HG03159 (cell line): ENCODE measurements at regions not wholly inside any gene's neighbourhood (a gene's known extent, or its start where the extent isn't known, plus 50 kb on each side); places are given as distances from the start of the nearest gene placed in this dataset.

Source experiments
- ATAC-seq: cut with Tn5 transposase; IDR thresholded peaks from one replicate; pipeline ENCODE4 v1.9.1; 2021; ENCODE audit warnings: mild to moderate bottlenecking, moderate library complexity; ENCODE audit not compliant: unreplicated experiment

GRCh38 chr14:97458661-97459579 is 661.7 kb downstream of the VRK1 start:
- peak; percentile 39 for ATAC-seq

- no peak for ATAC-seq
Observed at GRCh38 chr14:97462081-97462480, 664.9 kb downstream of the VRK1 start.

GRCh38 chr14:97468220-97468619 is 671.0 kb downstream of the VRK1 start:
- ATAC-seq: no peak

- ATAC-seq: no peak
Observed at GRCh38 chr14:97477353-97477752, 680.2 kb downstream of the VRK1 start.

GRCh38 chr14:97485201-97485600 is 688.0 kb downstream of the VRK1 start:
- no peak for ATAC-seq

DNA sequence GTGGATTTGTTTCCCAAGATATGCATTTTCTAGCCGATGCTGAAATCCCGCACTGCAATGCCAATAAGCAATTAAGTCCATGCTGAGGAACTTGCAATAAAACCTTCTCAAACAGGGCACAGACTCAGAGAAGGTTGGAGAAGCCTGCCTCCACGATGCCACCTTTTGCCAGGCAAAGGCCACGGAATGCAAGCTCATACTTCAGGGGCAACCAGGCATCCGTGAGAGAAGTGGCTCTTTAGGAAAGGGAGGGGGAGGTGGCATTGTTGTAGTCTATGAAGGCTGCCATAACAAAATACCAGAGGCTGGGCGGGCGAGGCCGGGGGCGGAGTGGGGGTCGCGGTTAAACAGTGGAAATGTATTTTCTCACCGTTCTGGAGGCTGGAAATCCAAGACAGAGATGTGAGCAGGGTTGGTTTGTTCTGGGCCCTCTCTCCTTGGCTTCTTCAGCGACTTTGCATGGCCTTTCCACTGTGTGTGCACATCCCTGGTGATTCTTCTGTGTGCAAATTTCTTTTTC is 689.5 kb downstream of the VRK1 start:
- ATAC-seq: no peak

GRCh38 chr14:97489750-97490149 is 692.6 kb downstream of the VRK1 start:
- no peak for ATAC-seq

- ATAC-seq: no peak
Observed at GRCh38 chr14:97490521-97491070, 693.4 kb downstream of the VRK1 start.

- ATAC-seq: no peak
Observed at GRCh38 chr14:97491697-97492096, 694.5 kb downstream of the VRK1 start.

- ATAC-seq: no peak
Observed at GRCh38 chr14:97499790-97500481, 702.8 kb downstream of the VRK1 start.

DNA sequence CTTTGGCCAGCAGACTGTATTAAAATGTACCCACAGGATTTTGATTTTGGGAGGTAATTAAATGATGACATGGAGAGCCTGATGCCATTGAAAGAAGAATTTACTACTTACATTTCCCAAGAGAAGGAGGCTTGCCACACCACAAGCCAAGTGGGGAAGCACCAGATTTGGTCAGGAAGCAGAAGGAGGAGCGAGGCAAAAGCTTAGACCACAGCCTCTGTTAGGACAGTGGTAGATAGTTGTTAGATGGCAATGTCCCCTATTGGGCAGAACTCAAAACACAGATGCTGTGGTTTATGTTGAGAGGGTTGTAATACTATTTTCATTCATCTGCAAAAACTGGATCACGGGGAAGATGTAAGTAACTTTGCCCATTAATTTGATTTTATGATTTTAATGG is 709.4 kb downstream of the VRK1 start:
- no peak for ATAC-seq

DNA sequence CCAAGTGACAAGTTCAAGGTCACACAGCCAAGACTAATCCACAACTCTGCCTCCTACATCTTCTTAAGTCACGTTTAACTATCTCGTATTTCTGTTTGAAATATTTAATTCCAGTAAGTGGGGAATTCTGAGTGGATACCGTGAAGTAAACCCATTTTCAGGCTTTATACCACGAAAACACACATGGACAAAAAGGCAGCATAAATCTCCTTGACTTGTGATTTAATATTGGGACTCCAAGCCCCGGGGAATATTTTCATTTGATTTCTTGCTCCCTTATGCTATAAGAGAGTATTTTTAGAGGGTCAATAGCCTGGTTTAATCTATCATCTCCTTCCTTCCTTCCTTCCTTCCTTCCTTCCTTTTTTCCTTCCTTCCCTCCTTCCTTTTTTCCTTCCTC is 716.7 kb downstream of the VRK1 start:
- no peak for ATAC-seq

DNA sequence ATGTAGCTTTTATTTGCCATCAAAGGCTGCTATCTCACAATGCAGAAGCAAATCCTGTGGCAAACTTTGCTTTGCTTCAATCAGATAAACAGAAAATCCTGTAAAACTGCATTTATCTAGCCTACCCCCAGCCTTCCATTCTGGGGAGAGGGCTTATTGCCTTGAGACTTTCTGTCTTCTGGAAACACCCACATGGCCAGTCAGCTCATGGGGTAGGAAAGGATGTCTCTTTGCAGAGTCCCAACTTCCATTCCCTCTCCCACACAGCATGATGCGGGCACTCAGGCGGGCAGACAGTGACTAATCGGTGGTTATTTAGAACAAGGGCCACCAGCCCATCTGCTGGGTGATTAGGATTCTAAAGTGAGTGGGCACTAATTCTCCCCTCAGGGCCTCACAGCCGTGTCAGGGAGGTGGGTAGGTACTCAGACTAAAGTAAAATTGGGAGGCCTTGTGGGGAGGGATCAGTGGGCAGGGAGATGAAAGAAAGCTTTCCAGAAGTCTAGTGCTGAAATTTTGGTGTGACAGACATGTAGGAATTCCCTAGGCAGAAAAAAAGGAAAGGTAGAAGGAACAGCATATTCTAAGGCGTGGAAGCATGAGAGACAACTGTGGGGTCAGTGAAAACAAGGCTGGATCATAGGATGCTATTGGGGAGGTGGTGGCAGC is 720.5 kb downstream of the VRK1 start:
- ATAC-seq: no peak

- ATAC-seq: no peak
Observed at GRCh38 chr14:97523936-97524335, 726.8 kb downstream of the VRK1 start.

DNA sequence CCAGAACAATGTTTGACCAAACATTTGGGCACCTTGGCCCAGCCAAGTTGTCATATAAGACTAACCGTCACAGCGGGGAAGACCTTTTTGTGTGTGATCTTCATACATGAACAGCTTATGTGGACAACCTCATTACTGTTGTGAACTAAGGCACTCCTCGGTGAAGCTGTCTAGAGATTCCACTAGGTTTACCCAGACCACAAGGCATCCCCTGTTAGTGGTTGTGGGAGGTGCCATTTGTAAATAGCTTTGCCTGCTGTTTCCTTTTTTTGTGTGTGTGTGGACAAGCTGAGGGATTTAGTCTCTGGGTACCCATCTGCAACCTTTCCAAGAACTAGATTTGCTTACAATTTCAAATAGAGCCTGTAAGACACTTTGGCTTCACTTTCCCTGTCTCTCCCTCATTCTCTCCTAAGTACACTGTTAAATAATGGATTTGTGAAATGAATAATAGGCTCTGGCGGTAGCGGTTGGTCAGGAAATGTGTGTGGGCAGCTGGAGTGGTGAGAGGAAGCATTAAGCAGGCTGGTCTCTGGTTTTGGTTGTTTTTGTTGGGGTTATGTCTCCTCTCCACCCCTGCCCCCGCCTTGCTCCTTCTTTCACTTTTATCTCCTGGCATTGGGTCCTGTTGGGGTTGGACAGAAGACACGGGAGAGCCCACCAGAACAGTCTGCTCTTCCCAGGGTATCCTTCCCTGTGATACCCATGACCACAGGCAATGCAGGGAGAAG is 727.6 kb downstream of the VRK1 start:
- ATAC-seq: no peak

GRCh38 chr14:97527993-97528392 is 730.8 kb downstream of the VRK1 start:
- ATAC-seq: no peak

DNA sequence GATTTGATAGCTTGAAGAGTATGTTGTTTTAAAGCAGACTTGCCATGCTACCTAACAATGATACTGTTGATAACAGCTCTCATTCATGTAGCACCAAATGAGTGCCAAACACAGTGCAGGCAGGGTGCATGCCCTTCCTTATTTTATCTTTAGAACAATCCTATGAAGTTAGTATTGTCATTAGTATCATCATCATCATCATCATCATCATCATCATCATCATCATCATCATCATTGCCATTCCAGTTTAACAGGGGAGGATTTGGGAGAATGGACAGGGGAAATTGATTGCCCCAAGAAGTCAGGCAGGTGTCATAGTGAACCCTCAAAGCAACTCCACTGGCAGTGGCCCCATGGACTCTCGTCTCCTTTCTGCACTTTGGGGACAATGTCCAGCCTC is 734.9 kb downstream of the VRK1 start:
- no peak for ATAC-seq

DNA sequence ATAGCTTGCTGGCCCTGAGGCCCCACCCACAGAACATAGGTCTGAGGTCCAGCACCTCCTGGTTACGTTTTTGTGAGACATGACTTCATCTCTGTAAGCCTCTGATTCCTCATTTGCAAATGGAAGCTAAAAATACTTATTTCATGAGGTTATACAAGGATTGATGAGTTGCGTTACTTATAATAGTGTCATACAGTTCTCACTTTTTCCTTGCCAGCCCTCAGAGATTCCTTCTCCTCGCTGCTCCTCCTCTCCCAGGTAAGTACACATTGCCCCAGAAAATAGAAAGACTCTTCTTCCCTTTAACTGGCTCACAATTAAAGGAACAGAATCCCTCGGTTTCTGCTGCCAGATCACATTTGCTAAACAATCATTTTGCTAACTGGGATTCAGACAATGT is 739.2 kb downstream of the VRK1 start:
- ATAC-seq: no peak

DNA sequence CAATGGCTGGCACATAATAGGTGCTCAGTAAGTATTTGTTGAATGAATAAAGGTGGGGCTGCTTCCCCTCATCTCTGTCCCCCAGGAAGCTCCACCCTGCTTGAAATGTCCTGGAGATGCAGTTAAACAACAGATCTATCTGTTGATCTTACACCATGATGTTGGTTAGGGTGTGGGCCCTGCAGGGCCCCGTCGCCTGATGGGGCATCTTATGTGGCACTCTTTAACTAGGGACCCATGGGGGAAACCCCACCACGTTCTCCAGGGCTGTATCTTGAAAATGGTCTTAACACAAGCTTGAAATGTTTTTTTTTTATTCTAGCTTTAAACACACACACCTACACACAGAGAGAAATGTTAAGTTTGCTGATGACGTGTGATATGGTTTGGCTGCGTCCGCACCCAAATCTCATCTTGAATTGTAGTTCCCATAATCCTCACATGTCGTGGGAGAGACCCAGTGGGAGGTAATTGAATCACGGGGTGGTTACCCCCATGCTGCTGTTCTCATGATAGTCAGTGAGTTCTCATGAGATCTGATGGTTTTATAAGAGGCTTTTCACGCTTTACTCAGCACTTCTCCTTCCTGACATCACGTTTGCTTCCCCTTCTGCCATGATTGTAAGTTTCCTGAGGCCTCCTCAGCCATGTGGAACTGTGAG is 741.7 kb downstream of the VRK1 start:
- ATAC-seq: no peak

GRCh38 chr14:97539411-97539795 is 742.2 kb downstream of the VRK1 start:
- ATAC-seq: no peak
